ENCODE measurements at regions not wholly inside any gene's neighbourhood (a gene's known extent, or its start where the extent isn't known, plus 50 kb on each side); places are given as distances from the start of the nearest gene placed in this dataset.
"Not testable (repeated sequence)": the region's sequence is repeated elsewhere in the genome, so short reads cannot be mapped to it uniquely, and the experiment has no call there.

GRCh38 chr2:111453308-111453707 lies 332.6 kb downstream of the BCL2L11 start:
- H3K36me3 Mint-ChIP-seq; H3K27ac Mint-ChIP-seq; H3K27me3 Mint-ChIP-seq; DNase-seq; H3K4me1 Mint-ChIP-seq; ATAC-seq (ENCODE audit: low read depth); H3K9me3 Mint-ChIP-seq; H3K4me3 Mint-ChIP-seq; POLR2A ChIA-PET: not testable (repeated sequence)

- ATAC-seq (ENCODE audit: low read depth); H3K36me3 Mint-ChIP-seq; H3K27me3 Mint-ChIP-seq; H3K4me1 Mint-ChIP-seq; H3K4me3 Mint-ChIP-seq; DNase-seq; POLR2A ChIA-PET; H3K27ac Mint-ChIP-seq; H3K9me3 Mint-ChIP-seq: not testable (repeated sequence)
Observed at GRCh38 chr2:111453816-111454215, 333.1 kb downstream of the BCL2L11 start.

- H3K4me1 Mint-ChIP-seq, H3K9me3 Mint-ChIP-seq, H3K36me3 Mint-ChIP-seq, H3K4me3 Mint-ChIP-seq, POLR2A ChIA-PET, H3K27me3 Mint-ChIP-seq, H3K27ac Mint-ChIP-seq, DNase-seq: not testable (repeated sequence)
- peak; percentile 92 for ATAC-seq (ENCODE audit: low read depth)
Observed at GRCh38 chr2:111454404-111454803, 333.7 kb downstream of the BCL2L11 start.

- DNase-seq; H3K27me3 Mint-ChIP-seq; H3K9me3 Mint-ChIP-seq; H3K27ac Mint-ChIP-seq; ATAC-seq (ENCODE audit: low read depth); H3K4me1 Mint-ChIP-seq; H3K36me3 Mint-ChIP-seq; H3K4me3 Mint-ChIP-seq; POLR2A ChIA-PET: not testable (repeated sequence)
Observed at GRCh38 chr2:111455016-111456015, 334.6 kb downstream of the BCL2L11 start.

GRCh38 chr2:111457191-111457590 lies 336.5 kb downstream of the BCL2L11 start:
- DNase-seq; H3K4me3 Mint-ChIP-seq; ATAC-seq (ENCODE audit: low read depth); POLR2A ChIA-PET; H3K36me3 Mint-ChIP-seq; H3K27ac Mint-ChIP-seq; H3K9me3 Mint-ChIP-seq; H3K27me3 Mint-ChIP-seq; H3K4me1 Mint-ChIP-seq: not testable (repeated sequence)

- H3K9me3 Mint-ChIP-seq; H3K27ac Mint-ChIP-seq; POLR2A ChIA-PET; H3K4me3 Mint-ChIP-seq; DNase-seq; H3K4me1 Mint-ChIP-seq; ATAC-seq (ENCODE audit: low read depth); H3K27me3 Mint-ChIP-seq; H3K36me3 Mint-ChIP-seq: not testable (repeated sequence)
Observed at GRCh38 chr2:111460901-111461300, 340.2 kb downstream of the BCL2L11 start.

GRCh38 chr2:111461831-111462230 lies 341.1 kb downstream of the BCL2L11 start:
- H3K27ac Mint-ChIP-seq; H3K4me3 Mint-ChIP-seq; DNase-seq; H3K27me3 Mint-ChIP-seq; H3K9me3 Mint-ChIP-seq; H3K36me3 Mint-ChIP-seq; POLR2A ChIA-PET; H3K4me1 Mint-ChIP-seq; ATAC-seq (ENCODE audit: low read depth): not testable (repeated sequence)

- H3K27me3 Mint-ChIP-seq; POLR2A ChIA-PET; H3K9me3 Mint-ChIP-seq; DNase-seq; H3K4me3 Mint-ChIP-seq; H3K4me1 Mint-ChIP-seq; ATAC-seq (ENCODE audit: low read depth); H3K36me3 Mint-ChIP-seq; H3K27ac Mint-ChIP-seq: not testable (repeated sequence)
Observed at GRCh38 chr2:111462572-111462971, 341.9 kb downstream of the BCL2L11 start.

- H3K4me1 Mint-ChIP-seq, H3K4me3 Mint-ChIP-seq, H3K27me3 Mint-ChIP-seq, H3K36me3 Mint-ChIP-seq, H3K9me3 Mint-ChIP-seq, POLR2A ChIA-PET: not testable (repeated sequence)
- ATAC-seq (ENCODE audit: low read depth): peak; percentile 5
- DNase-seq: peak; percentile 41
- H3K27ac Mint-ChIP-seq: peak overlapping the region; percentile 63
Observed at GRCh38 chr2:111463238-111463848, 342.6 kb downstream of the BCL2L11 start.

- not testable (repeated sequence) for H3K36me3 Mint-ChIP-seq, H3K4me3 Mint-ChIP-seq
- peak; percentile 94 for ATAC-seq (ENCODE audit: low read depth)
Observed at GRCh38 chr2:111463956-111464355, 343.2 kb downstream of the BCL2L11 start.

GRCh38 chr2:111464367-111464766 lies 343.7 kb downstream of the BCL2L11 start:
- H3K4me3 Mint-ChIP-seq: not testable (repeated sequence)

More at GRCh38 chr2:111463956-111464355, 343.2 kb downstream of the BCL2L11 start:
- H3K27me3 Mint-ChIP-seq, POLR2A ChIA-PET, H3K4me1 Mint-ChIP-seq, H3K27ac Mint-ChIP-seq, DNase-seq, H3K9me3 Mint-ChIP-seq: not testable (repeated sequence)

GRCh38 chr2:111465521-111465920 lies 344.8 kb downstream of the BCL2L11 start:
- H3K36me3 Mint-ChIP-seq; H3K27ac Mint-ChIP-seq; H3K4me1 Mint-ChIP-seq; POLR2A ChIA-PET; H3K4me3 Mint-ChIP-seq; ATAC-seq (ENCODE audit: low read depth); H3K27me3 Mint-ChIP-seq; DNase-seq; H3K9me3 Mint-ChIP-seq: not testable (repeated sequence)

More at GRCh38 chr2:111464367-111464766, 343.7 kb downstream of the BCL2L11 start:
- H3K4me1 Mint-ChIP-seq; H3K27me3 Mint-ChIP-seq; H3K36me3 Mint-ChIP-seq; H3K9me3 Mint-ChIP-seq; DNase-seq; POLR2A ChIA-PET; H3K27ac Mint-ChIP-seq; ATAC-seq (ENCODE audit: low read depth): not testable (repeated sequence)

- H3K4me1 Mint-ChIP-seq, H3K27me3 Mint-ChIP-seq, H3K36me3 Mint-ChIP-seq, H3K4me3 Mint-ChIP-seq, DNase-seq, H3K9me3 Mint-ChIP-seq, H3K27ac Mint-ChIP-seq, POLR2A ChIA-PET: not testable (repeated sequence)
- peak; percentile 41 for ATAC-seq (ENCODE audit: low read depth)
Observed at GRCh38 chr2:111466744-111467143, 346.0 kb downstream of the BCL2L11 start.

- H3K4me1 Mint-ChIP-seq; H3K27ac Mint-ChIP-seq; POLR2A ChIA-PET; DNase-seq; H3K36me3 Mint-ChIP-seq; ATAC-seq (ENCODE audit: low read depth); H3K4me3 Mint-ChIP-seq; H3K9me3 Mint-ChIP-seq; H3K27me3 Mint-ChIP-seq: not testable (repeated sequence)
Observed at GRCh38 chr2:111470924-111471323, 350.2 kb downstream of the BCL2L11 start.

Data from activated naive CD8-positive, alpha-beta T cell treated with anti-CD3 and anti-CD28 coated beads, Interleukin-2, amount 10 ng/mL, durations not matched to agents 7 days and 5 days (primary cell).